Neutrophil (primary cell): ENCODE measurements at regions not wholly inside any gene's neighbourhood (a gene's known extent, or its start where the extent isn't known, plus 50 kb on each side); places are given as distances from the start of the nearest gene placed in this dataset.

Experiments
- H3K27ac ChIP-seq: fragments of 200-600 bp; sonication (generic); 2 replicates; pipeline ENCODE4 v1.5.1; 2016; ENCODE audit warnings: mild to moderate bottlenecking, moderate library complexity
- H3K27me3 ChIP-seq: fragments of 200-600 bp; sonication (generic); 2 replicates; pipeline ENCODE4 v1.6.0; 2016; ENCODE audit warnings: mild to moderate bottlenecking
- H3K36me3 ChIP-seq: fragments of 200-600 bp; sonication (generic); 2 replicates; pipeline ENCODE4 v1.5.1; 2017
- H3K4me1 ChIP-seq, 2 experiments: fragments of 200-600 bp in 1 of 2; sonication (generic) in 1 of 2; 1 replicate in 1 of 2; 2 replicates in 1 of 2; pipeline versions ENCODE4 v1.5.1 to v1.6.1; 2013 to 2016; ENCODE audit warnings: low read depth in 1 of 2, low read length in 1 of 2, mild to moderate bottlenecking in 1 of 2, moderate library complexity in 1 of 2; ENCODE audit not compliant: control insufficient read depth in 1 of 2, insufficient read depth in 1 of 2
- H3K4me3 ChIP-seq, 2 experiments: fragments of 200-600 bp in 1 of 2; sonication (generic) in 1 of 2; 1 replicate in 1 of 2; 2 replicates in 1 of 2; pipeline ENCODE4 v1.5.1; 2013 to 2016; ENCODE audit warnings: low read depth in 1 of 2, low read length in 1 of 2, mild to moderate bottlenecking in 1 of 2, moderate library complexity in 1 of 2
- H3K9me3 ChIP-seq: fragments of 200-600 bp; sonication (generic); 2 replicates; pipeline ENCODE4 v1.5.1; 2016
- CTCF ChIP-seq: fragments of 200-600 bp; sonication (generic); IDR thresholded peaks from 2 replicates; pipeline ENCODE4 v1.5.1; 2016; ENCODE audit warnings: antibody characterized with exemption

- no peak overlapping the region for H3K4me3 ChIP-seq
- H3K9me3 ChIP-seq: no peaks in the 10 kb centered on the region
- H3K27me3 ChIP-seq: no peaks in the 10 kb centered on the region
- no peaks in the 10 kb centered on the region for H3K36me3 ChIP-seq
- no peak overlapping the region for H3K27ac ChIP-seq
- TF ChIP-seq CTCF: no peak
- H3K4me1 ChIP-seq: no peaks in the 10 kb centered on the region
Measured at GRCh38 chr12:28793581-28794151, 355.4 kb upstream of the FAR2 start.

- Histone ChIP-seq H3K36me3 (no peaks in the 10 kb centered on the region), H3K27me3 (no peaks in the 10 kb centered on the region), H3K27ac (no peak overlapping the region), H3K4me1 (no peaks in the 10 kb centered on the region), H3K4me3 (no peak overlapping the region), H3K9me3 (no peaks in the 10 kb centered on the region)
- no peak for TF ChIP-seq CTCF
Measured at GRCh38 chr12:28794211-28794610, 354.9 kb upstream of the FAR2 start.

GRCh38 chr12:28794786-28795185 is 354.3 kb upstream of the FAR2 start:
- no peak overlapping the region for H3K4me3 ChIP-seq
- no peaks in the 10 kb centered on the region for H3K4me1 ChIP-seq
- H3K9me3 ChIP-seq: no peaks in the 10 kb centered on the region
- no peaks in the 10 kb centered on the region for H3K36me3 ChIP-seq
- no peak for TF ChIP-seq CTCF
- H3K27ac ChIP-seq: no peak overlapping the region
- H3K27me3 ChIP-seq: no peaks in the 10 kb centered on the region

- Histone ChIP-seq H3K4me3 (no peak overlapping the region), H3K4me1 (no peaks in the 10 kb centered on the region), H3K27ac (no peak overlapping the region), H3K36me3 (no peaks in the 10 kb centered on the region), H3K27me3 (no peaks in the 10 kb centered on the region), H3K9me3 (no peaks in the 10 kb centered on the region)
- no peak for TF ChIP-seq CTCF
Measured at GRCh38 chr12:28795311-28795710, 353.8 kb upstream of the FAR2 start.

GRCh38 chr12:28799348-28799747 is 349.7 kb upstream of the FAR2 start:
- no peak overlapping the region for H3K27ac ChIP-seq
- H3K4me1 ChIP-seq: no peaks in the 10 kb centered on the region
- H3K36me3 ChIP-seq: no peaks in the 10 kb centered on the region
- no peak overlapping the region for H3K4me3 ChIP-seq
- H3K27me3 ChIP-seq: no peaks in the 10 kb centered on the region
- H3K9me3 ChIP-seq: no peaks in the 10 kb centered on the region
- no peak for TF ChIP-seq CTCF

- H3K4me1 ChIP-seq: no peaks in the 10 kb centered on the region
- no peaks in the 10 kb centered on the region for H3K27me3 ChIP-seq
Measured at GRCh38 chr12:28800129-28800528, 348.9 kb upstream of the FAR2 start.

More at GRCh38 chr12:28800129-28800528, 348.9 kb upstream of the FAR2 start:
- H3K36me3 ChIP-seq: no peaks in the 10 kb centered on the region
- no peak overlapping the region for H3K27ac ChIP-seq
- TF ChIP-seq CTCF: no peak
- no peak overlapping the region for H3K4me3 ChIP-seq
- no peaks in the 10 kb centered on the region for H3K9me3 ChIP-seq
